GM21825 (cell line): ENCODE measurements at regions not wholly inside any gene's neighbourhood (a gene's known extent, or its start where the extent isn't known, plus 50 kb on each side); places are given as distances from the start of the nearest gene placed in this dataset.
"Not testable (repeated sequence)": the region's sequence is repeated elsewhere in the genome, so short reads cannot be mapped to it uniquely, and the experiment has no call there.

Experiments used
- ATAC-seq: cut with Tn5 transposase; IDR thresholded peaks from one replicate; pipeline ENCODE4 v1.9.1; 2021; ENCODE audit warnings: mild to moderate bottlenecking, moderate library complexity; ENCODE audit not compliant: unreplicated experiment

- ATAC-seq, result no peak
These were observed 613.6 kb upstream of the PHF14 start for GRCh38 chr7:10360050-10360449.

DNA sequence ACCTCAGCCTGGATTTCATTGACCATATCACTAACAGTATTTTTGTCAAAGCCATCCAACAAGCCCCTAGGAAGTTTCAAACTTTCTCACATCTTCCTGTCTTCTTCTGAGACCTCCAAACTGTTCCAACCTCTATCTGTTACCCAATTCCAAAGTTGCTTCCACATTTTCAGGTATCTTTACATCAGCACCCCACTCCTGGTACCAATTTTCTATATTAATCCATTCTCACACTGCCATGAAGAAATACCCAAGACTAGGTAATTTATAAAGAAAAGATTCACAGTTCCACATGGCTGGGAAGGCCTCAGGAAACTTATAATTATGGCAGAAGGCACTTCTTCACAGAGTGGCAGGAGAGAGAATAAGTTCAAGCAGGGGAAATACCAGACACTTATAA lies 571.9 kb upstream of the PHF14 start:
- ATAC-seq, result no peak

DNA sequence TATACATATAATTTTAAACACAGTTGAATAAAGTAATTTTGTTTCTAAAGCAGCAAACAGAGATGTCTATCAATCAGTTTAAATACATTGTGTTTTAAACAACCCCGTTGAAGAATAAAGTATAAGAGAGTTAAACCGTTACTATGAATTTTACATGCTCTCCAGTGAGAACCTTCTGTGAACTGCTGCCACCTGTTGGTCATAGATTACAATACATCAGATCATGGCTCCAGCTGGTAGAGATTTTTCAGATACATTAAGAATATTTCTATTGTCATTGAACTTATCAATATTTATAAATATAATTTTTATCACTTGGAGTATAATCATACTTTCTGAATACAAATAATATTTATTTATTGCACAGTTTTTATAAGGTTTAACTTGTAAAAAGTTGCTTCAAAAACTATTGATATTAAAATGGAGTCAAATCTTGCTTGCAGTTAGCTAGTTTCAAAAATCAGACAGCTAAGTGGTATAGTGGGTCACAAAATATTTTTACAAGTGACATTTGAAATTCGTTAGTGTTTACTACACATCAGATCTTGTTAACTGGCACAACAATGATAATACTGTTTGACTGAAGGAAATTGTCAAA lies 561.2 kb upstream of the PHF14 start:
- peak; percentile 86 for ATAC-seq

DNA sequence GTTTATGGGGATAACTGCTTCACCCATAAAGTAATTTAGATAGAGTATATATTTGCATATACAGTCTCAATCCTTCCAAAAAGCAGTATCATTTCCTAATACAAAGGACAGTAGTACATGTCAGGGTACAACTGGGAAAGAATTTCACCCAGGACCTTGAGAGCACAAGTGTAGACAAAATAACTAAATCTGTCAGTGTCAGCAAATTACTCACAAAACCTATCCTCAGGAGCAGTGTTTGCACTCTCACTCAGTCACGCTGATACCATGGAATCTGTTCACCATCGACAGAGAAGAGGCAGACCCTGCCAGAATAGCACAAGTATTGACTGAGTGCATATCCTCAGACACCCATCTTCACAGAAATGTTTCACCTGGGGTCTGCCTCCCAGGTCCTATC lies 554.7 kb upstream of the PHF14 start:
- ATAC-seq, result no peak

- ATAC-seq, result no peak
These were observed 544.6 kb upstream of the PHF14 start for GRCh38 chr7:10429031-10429430.

- ATAC-seq, result no peak
These were observed 544.2 kb upstream of the PHF14 start for GRCh38 chr7:10429511-10429910.

DNA sequence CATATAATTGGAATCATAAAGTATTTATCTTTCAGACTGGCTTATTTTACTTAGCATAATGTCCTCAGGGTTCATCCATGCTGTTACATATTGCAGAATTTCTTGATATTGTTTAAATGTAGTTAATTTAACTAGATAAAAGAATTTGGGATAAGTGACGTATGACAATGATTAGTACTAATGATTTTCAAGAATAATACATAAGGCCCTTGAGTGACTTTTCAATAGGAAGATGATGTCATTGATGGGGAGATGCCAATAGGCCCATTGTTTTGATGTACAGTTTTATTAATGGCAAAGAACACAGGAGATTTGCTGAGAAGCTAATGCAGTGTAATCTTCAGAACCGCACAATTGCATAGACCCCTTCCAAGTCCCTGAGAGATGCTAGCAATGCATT lies 537.4 kb upstream of the PHF14 start:
- ATAC-seq, result no peak

GRCh38 chr7:10439027-10439426 lies 534.6 kb upstream of the PHF14 start:
- ATAC-seq, result no peak

- no peak for ATAC-seq
These were observed 517.7 kb upstream of the PHF14 start for GRCh38 chr7:10455936-10456335.

- no peak for ATAC-seq
These were observed 513.2 kb upstream of the PHF14 start for GRCh38 chr7:10460474-10460873.

DNA sequence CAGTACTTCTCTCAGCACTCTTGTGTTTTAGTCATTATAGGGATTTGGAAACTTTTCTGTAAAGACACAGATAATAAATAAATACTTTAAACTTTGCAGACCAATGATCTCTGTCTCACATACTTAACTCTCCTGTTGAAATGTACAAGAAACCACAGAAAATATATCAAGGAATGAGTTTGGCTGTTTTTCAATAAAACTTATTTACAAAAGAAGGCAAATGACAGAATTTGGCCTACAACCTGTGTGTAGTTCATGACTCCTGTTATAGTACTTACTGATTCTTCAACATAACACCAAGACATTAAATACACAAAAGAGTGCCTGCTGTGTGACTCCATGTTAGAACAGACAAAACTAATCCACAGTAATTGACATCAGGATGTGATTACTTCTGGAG lies 510.0 kb upstream of the PHF14 start:
- no peak for ATAC-seq

DNA sequence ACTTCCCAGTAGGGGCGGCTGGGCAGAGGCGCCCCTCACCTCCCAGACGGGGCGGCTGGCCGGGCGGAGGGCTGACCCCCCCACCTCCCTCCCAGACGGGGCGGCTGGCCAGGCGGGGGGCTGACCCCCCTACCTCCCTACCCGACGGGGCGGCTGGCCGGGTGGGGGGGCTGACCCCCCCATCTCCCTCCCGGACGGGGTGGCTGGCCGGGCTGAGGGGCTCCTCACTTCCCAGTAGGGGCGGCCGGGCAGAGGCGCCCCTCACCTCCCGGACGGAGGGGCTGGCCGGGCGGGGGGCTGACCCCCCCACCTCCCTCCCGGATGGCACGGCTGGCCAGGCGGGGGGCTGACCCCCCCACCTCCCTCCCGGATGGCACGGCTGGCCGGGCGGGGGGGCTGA lies 508.1 kb upstream of the PHF14 start:
- not testable (repeated sequence) for ATAC-seq

GRCh38 chr7:10468908-10469307 lies 504.8 kb upstream of the PHF14 start:
- no peak for ATAC-seq

- ATAC-seq, result no peak
These were observed 504.2 kb upstream of the PHF14 start for GRCh38 chr7:10469476-10469875.

- ATAC-seq, result no peak
These were observed 502.2 kb upstream of the PHF14 start for GRCh38 chr7:10471280-10472058.

DNA sequence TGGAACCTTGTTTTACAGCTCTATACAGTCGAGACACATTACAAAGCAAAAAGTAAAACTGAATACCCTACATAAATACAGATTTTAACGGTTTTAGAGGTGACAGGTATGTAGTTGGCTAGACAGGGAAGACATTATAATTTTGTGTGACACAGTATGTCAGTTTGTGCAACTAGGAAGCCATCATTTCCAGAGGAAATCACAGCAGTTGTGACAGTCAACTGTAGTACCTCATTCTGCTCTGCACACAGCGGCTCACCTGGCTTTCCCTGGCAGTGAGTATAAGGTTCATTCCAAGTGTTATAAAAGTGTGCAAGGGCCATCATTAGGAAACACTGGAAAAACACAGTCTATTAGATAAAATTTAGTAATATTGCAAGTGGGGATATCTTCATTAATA lies 501.6 kb upstream of the PHF14 start:
- ATAC-seq, result no peak

- ATAC-seq, result no peak
These were observed 500.1 kb upstream of the PHF14 start for GRCh38 chr7:10473569-10473968.

GRCh38 chr7:10474048-10474447 lies 499.6 kb upstream of the PHF14 start:
- ATAC-seq, result no peak

GRCh38 chr7:10475940-10476641 lies 497.6 kb upstream of the PHF14 start:
- ATAC-seq, result no peak

- ATAC-seq, result no peak
These were observed 497.0 kb upstream of the PHF14 start for GRCh38 chr7:10476642-10477041.

DNA sequence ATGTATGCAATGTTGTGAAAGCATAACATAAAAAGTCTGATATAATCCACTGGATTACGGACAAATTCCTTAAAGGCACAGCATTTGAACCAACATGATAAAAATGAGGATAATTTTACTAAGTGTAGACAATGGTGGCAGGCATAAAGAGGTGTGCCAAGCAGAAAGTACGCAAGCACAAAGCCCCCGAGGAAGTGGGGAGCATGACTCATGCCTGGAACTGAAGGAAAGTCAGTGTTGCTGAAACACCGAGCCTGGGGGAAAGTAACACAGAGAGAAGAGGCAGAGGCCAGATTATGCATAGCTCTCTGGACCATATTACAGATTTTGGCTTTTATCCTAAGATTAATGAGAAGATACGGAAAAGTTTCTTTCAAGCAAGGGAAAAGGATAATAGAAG lies 490.0 kb upstream of the PHF14 start:
- no peak for ATAC-seq

DNA sequence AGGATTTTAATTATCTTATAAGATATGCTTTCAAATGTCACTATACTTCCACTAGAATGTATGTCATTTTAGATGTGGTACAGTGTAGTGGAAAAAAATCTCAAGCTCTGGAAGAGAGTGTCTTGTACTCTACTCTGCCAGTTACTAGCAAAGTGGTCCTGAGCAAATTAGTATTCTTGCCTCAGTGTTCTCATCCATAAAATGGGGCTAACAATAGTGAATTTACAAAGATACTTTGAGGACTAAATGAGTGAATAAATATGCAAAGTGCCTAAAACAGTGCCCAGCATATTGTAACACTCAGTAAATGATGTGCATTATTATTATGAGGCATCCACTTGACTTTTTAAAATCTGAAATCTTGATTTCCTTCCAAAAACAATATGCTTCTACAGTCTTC lies 488.9 kb upstream of the PHF14 start:
- no peak for ATAC-seq
